ENCODE measurements at regions not wholly inside any gene's neighbourhood (a gene's known extent, or its start where the extent isn't known, plus 50 kb on each side); places are given as distances from the start of the nearest gene placed in this dataset.
"Not testable (repeated sequence)": the region's sequence is repeated elsewhere in the genome, so short reads cannot be mapped to it uniquely, and the experiment has no call there.

- no peak for TF ChIP-seq POLR2A (IDR thresholded peaks at IDR 0.05; ENCODE audit: low read depth, low read length)
- FAIRE-seq = no peak
Measured at GRCh38 chr12:87338681-87339080, 690.5 kb downstream of the C12orf50 start.

GRCh38 chr12:87336814-87337336 is 692.3 kb downstream of the C12orf50 start:
- FAIRE-seq (no peak), DNase-seq (ENCODE audit: insufficient read length, low spot score) (no peak)
- TF ChIP-seq POLR2A (IDR thresholded peaks at IDR 0.05; ENCODE audit: low read depth, low read length) = no peak

More at GRCh38 chr12:87338681-87339080, 690.5 kb downstream of the C12orf50 start:
- no peak for DNase-seq (ENCODE audit: insufficient read length, low spot score)

- DNase-seq (ENCODE audit: insufficient read length, low spot score) (no peak), FAIRE-seq (no peak)
- no peak for TF ChIP-seq POLR2A (IDR thresholded peaks at IDR 0.05; ENCODE audit: low read depth, low read length)
Measured at GRCh38 chr12:87332987-87333726, 696.0 kb downstream of the C12orf50 start.

- not testable (repeated sequence) for DNase-seq (ENCODE audit: insufficient read length, low spot score); FAIRE-seq
Measured at GRCh38 chr12:87330071-87330555, 699.1 kb downstream of the C12orf50 start.

- FAIRE-seq = no peak
- no peak for TF ChIP-seq POLR2A (IDR thresholded peaks at IDR 0.05; ENCODE audit: low read depth, low read length)
- no peak for DNase-seq (ENCODE audit: insufficient read length, low spot score)
Measured at GRCh38 chr12:87329076-87329863, 699.9 kb downstream of the C12orf50 start.

- no peak for DNase-seq (ENCODE audit: insufficient read length, low spot score)
- peak; percentile 23 for FAIRE-seq
- no peak for TF ChIP-seq POLR2A (IDR thresholded peaks at IDR 0.05; ENCODE audit: low read depth, low read length)
Measured at GRCh38 chr12:87323369-87323768, 705.8 kb downstream of the C12orf50 start.

GRCh38 chr12:87320724-87321123 is 708.5 kb downstream of the C12orf50 start:
- no peak for DNase-seq (ENCODE audit: insufficient read length, low spot score)
- TF ChIP-seq POLR2A (IDR thresholded peaks at IDR 0.05; ENCODE audit: low read depth, low read length) = no peak
- FAIRE-seq = peak; percentile 36

GRCh38 chr12:87317302-87317701 is 711.9 kb downstream of the C12orf50 start:
- DNase-seq (ENCODE audit: insufficient read length, low spot score) (no peak), FAIRE-seq (no peak)
- no peak for TF ChIP-seq POLR2A (IDR thresholded peaks at IDR 0.05; ENCODE audit: low read depth, low read length)

- TF ChIP-seq POLR2A (IDR thresholded peaks at IDR 0.05; ENCODE audit: low read depth, low read length) = no peak
- FAIRE-seq = peak; percentile 57
- DNase-seq (ENCODE audit: insufficient read length, low spot score) = no peak
Measured at GRCh38 chr12:87311206-87311605, 718.0 kb downstream of the C12orf50 start.

GRCh38 chr12:87310126-87310525 is 719.1 kb downstream of the C12orf50 start:
- no peak for TF ChIP-seq POLR2A (IDR thresholded peaks at IDR 0.05; ENCODE audit: low read depth, low read length)
- FAIRE-seq = no peak
- DNase-seq (ENCODE audit: insufficient read length, low spot score) = no peak

- no peak for TF ChIP-seq POLR2A (IDR thresholded peaks at IDR 0.05; ENCODE audit: low read depth, low read length)
- FAIRE-seq (no peak), DNase-seq (ENCODE audit: insufficient read length, low spot score) (no peak)
Measured at GRCh38 chr12:87305481-87305880, 723.7 kb downstream of the C12orf50 start.

- no peak for DNase-seq (ENCODE audit: insufficient read length, low spot score)
Measured at GRCh38 chr12:87304406-87304805, 724.8 kb downstream of the C12orf50 start.

GRCh38 chr12:87303396-87304012 is 725.7 kb downstream of the C12orf50 start:
- no peak for TF ChIP-seq POLR2A (IDR thresholded peaks at IDR 0.05; ENCODE audit: low read depth, low read length)
- FAIRE-seq (peak; percentile 50), DNase-seq (ENCODE audit: insufficient read length, low spot score) (no peak)

More at GRCh38 chr12:87304406-87304805, 724.8 kb downstream of the C12orf50 start:
- FAIRE-seq = peak; percentile 38
- no peak for TF ChIP-seq POLR2A (IDR thresholded peaks at IDR 0.05; ENCODE audit: low read depth, low read length)

All from H54 (cell line).